Spleen (tissue), 7 donors: ENCODE measurements at regions not wholly inside any gene's neighbourhood (a gene's known extent, or its start where the extent isn't known, plus 50 kb on each side); places are given as distances from the start of the nearest gene placed in this dataset.

Source experiments
- CTCF ChIP-seq, 11 experiments: fragments of 200-600 bp in 7 of 11; fragments of 450-650 bp in 4 of 11; sonication (generic) in 4 of 11; IDR thresholded peaks in 8 of 11; conservative IDR thresholded peaks in 3 of 11; 1 replicate in 7 of 11; 2 replicates in 4 of 11; pipeline versions ENCODE4 v1.4.0 to v1.8.0; 2016 to 2021; ENCODE audit warnings: antibody characterized with exemption in 11 of 11, inconsistent platforms in 4 of 11, mild to moderate bottlenecking in 1 of 11
- POLR2A ChIP-seq, 3 donors: fragments of 450-650 bp; IDR thresholded peaks; one replicate each; pipeline ENCODE4 v1.5.1; 2017; ENCODE audit warnings: antibody characterized with exemption in 3 of 3, mild to moderate bottlenecking in 1 of 3
- POLR2AphosphoS5 ChIP-seq, 3 donors: sonication (generic); formaldehyde crosslinking; IDR thresholded peaks; one replicate each; pipeline ENCODE4 v1.5.1; 2017; ENCODE audit warnings: antibody characterized with exemption in 3 of 3
- donor health status: DM: no; HTN: no; CAD: no; lungs with moderate emphysema.
- donor health status: DM: no; HTN: no; CAD: no.
- donor health status: DM: no; HTN: no; CAD: no.

GRCh38 chr3:176734146-176734545 is 463.1 kb downstream of the TBL1XR1 start:
- no peak for TF ChIP-seq CTCF (IDR thresholded peaks at IDR 0.05 in 8 of 11, conservative IDR thresholded peaks at IDR 0.05 in 3 of 11)
- TF ChIP-seq POLR2AphosphoS5 (IDR thresholded peaks at IDR 0.05): no peak
- no peak for TF ChIP-seq POLR2A (IDR thresholded peaks at IDR 0.05)
